ENCODE measurements at regions not wholly inside any gene's neighbourhood (a gene's known extent, or its start where the extent isn't known, plus 50 kb on each side); places are given as distances from the start of the nearest gene placed in this dataset.

GRCh38 chr21:28758042-28758882 is 234.4 kb downstream of the LTN1 start:
- Mint-ChIP-seq H3K36me3 (ENCODE audit: low read depth) (no peaks in the 10 kb centered on the region), H3K27me3 (ENCODE audit: low read depth, poor library complexity) (peaks cover 11% of the 10 kb centered on the region), H3K4me3 (no peak overlapping the region), H3K9me3 (no peaks in the 10 kb centered on the region), H3K27ac (no peak overlapping the region), H3K4me1 (peaks cover 13% of the 10 kb centered on the region)
- TF ChIP-seq CTCF (IDR thresholded peaks at IDR 0.05), result no peak
- DNase-seq, result no peak

GRCh38 chr21:28754862-28755261 is 237.8 kb downstream of the LTN1 start:
- H3K27me3 Mint-ChIP-seq (ENCODE audit: low read depth, poor library complexity), result peaks cover 10% of the 10 kb centered on the region
- H3K27ac Mint-ChIP-seq, result peak overlapping the region; percentile 14
- no peaks in the 10 kb centered on the region for H3K36me3 Mint-ChIP-seq (ENCODE audit: low read depth)

GRCh38 chr21:28754127-28754611 is 238.5 kb downstream of the LTN1 start:
- Mint-ChIP-seq H3K27me3 (ENCODE audit: low read depth, poor library complexity) (peaks cover 10% of the 10 kb centered on the region), H3K36me3 (ENCODE audit: low read depth) (no peaks in the 10 kb centered on the region), H3K9me3 (no peaks in the 10 kb centered on the region), H3K4me3 (no peak overlapping the region), H3K4me1 (no peaks in the 10 kb centered on the region), H3K27ac (no peak overlapping the region)
- no peak for DNase-seq
- TF ChIP-seq CTCF (IDR thresholded peaks at IDR 0.05), result no peak

More at GRCh38 chr21:28754862-28755261, 237.8 kb downstream of the LTN1 start:
- no peaks in the 10 kb centered on the region for H3K9me3 Mint-ChIP-seq
- no peaks in the 10 kb centered on the region for H3K4me1 Mint-ChIP-seq
- no peak for DNase-seq
- TF ChIP-seq CTCF (IDR thresholded peaks at IDR 0.05), result no peak
- no peak overlapping the region for H3K4me3 Mint-ChIP-seq

GRCh38 chr21:28752131-28752530 is 240.5 kb downstream of the LTN1 start:
- no peak for TF ChIP-seq CTCF (IDR thresholded peaks at IDR 0.05)
- H3K36me3 Mint-ChIP-seq (ENCODE audit: low read depth), result no peaks in the 10 kb centered on the region
- no peaks in the 10 kb centered on the region for H3K4me1 Mint-ChIP-seq
- H3K4me3 Mint-ChIP-seq, result no peak overlapping the region
- no peaks in the 10 kb centered on the region for H3K9me3 Mint-ChIP-seq
- no peak for DNase-seq
- no peak overlapping the region for H3K27ac Mint-ChIP-seq
- H3K27me3 Mint-ChIP-seq (ENCODE audit: low read depth, poor library complexity), result peaks cover 3% of the 10 kb centered on the region

GRCh38 chr21:28751176-28751575 is 241.5 kb downstream of the LTN1 start:
- H3K9me3 Mint-ChIP-seq, result no peaks in the 10 kb centered on the region
- H3K27ac Mint-ChIP-seq, result no peak overlapping the region

More at GRCh38 chr21:28751176-28751575, 241.5 kb downstream of the LTN1 start:
- Mint-ChIP-seq H3K4me1 (no peaks in the 10 kb centered on the region), H3K27me3 (ENCODE audit: low read depth, poor library complexity) (peaks cover 3% of the 10 kb centered on the region), H3K36me3 (ENCODE audit: low read depth) (no peaks in the 10 kb centered on the region), H3K4me3 (no peak overlapping the region)
- TF ChIP-seq CTCF (IDR thresholded peaks at IDR 0.05), result no peak
- DNase-seq, result no peak

Data from nephron progenitor cell (in vitro differentiated cells).